ENCODE measurements at regions not wholly inside any gene's neighbourhood (a gene's known extent, or its start where the extent isn't known, plus 50 kb on each side); places are given as distances from the start of the nearest gene placed in this dataset.

- TF ChIP-seq, protein P1, sequence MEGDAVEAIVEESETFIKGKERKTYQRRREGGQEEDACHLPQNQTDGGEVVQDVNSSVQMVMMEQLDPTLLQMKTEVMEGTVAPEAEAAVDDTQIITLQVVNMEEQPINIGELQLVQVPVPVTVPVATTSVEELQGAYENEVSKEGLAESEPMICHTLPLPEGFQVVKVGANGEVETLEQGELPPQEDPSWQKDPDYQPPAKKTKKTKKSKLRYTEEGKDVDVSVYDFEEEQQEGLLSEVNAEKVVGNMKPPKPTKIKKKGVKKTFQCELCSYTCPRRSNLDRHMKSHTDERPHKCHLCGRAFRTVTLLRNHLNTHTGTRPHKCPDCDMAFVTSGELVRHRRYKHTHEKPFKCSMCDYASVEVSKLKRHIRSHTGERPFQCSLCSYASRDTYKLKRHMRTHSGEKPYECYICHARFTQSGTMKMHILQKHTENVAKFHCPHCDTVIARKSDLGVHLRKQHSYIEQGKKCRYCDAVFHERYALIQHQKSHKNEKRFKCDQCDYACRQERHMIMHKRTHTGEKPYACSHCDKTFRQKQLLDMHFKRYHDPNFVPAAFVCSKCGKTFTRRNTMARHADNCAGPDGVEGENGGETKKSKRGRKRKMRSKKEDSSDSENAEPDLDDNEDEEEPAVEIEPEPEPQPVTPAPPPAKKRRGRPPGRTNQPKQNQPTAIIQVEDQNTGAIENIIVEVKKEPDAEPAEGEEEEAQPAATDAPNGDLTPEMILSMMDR (IDR thresholded peaks at IDR 0.05; ENCODE audit: low read depth, low read length, missing control alignments), result no peak
- DNase-seq (ENCODE audit: low read depth), result no peak
- no peak overlapping the region for H3K4me3 ChIP-seq (ENCODE audit: low read depth, low read length)
Observed at GRCh38 chr11:111101881-111102280, 143.6 kb upstream of the POU2AF2 start.

- no peak overlapping the region for H3K4me3 ChIP-seq (ENCODE audit: low read depth, low read length)
- DNase-seq (ENCODE audit: low read depth), result no peak
- TF ChIP-seq, protein P1 (IDR thresholded peaks at IDR 0.05; ENCODE audit: low read depth, low read length, missing control alignments), result no peak
Observed at GRCh38 chr11:111099028-111099713, 146.4 kb upstream of the POU2AF2 start.

GRCh38 chr11:111098091-111098490 is 147.4 kb upstream of the POU2AF2 start:
- no peak overlapping the region for H3K4me3 ChIP-seq (ENCODE audit: low read depth, low read length)
- TF ChIP-seq, protein P1 (IDR thresholded peaks at IDR 0.05; ENCODE audit: low read depth, low read length, missing control alignments), result no peak
- DNase-seq (ENCODE audit: low read depth), result no peak

- no peak overlapping the region for H3K4me3 ChIP-seq (ENCODE audit: low read depth, low read length)
- no peak for DNase-seq (ENCODE audit: low read depth)
- TF ChIP-seq, protein P1 (IDR thresholded peaks at IDR 0.05; ENCODE audit: low read depth, low read length, missing control alignments), result no peak
Observed at GRCh38 chr11:111097191-111097590, 148.3 kb upstream of the POU2AF2 start.

DNA sequence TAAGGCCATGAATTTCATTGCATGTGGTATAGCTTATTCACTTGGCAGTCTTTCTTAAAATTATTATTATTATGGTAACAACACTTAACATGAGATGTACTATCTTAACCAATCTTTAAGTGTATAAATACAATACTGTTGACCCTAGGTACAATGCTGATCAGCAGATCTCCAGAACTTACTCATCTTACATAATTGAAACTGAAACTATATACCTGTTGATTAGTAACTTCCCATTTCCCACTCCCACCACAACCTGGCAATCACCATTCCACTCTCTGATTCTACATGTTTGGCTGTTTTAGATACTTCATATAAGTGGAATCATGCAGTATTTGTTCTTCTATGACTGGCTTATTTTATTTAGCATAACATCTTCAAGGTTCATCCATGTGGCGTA is 150.2 kb upstream of the POU2AF2 start:
- no peak overlapping the region for H3K4me3 ChIP-seq (ENCODE audit: low read depth, low read length)
- TF ChIP-seq, protein P1 (IDR thresholded peaks at IDR 0.05; ENCODE audit: low read depth, low read length, missing control alignments), result no peak
- no peak for DNase-seq (ENCODE audit: low read depth)

GRCh38 chr11:111093061-111093460 is 152.5 kb upstream of the POU2AF2 start:
- no peak overlapping the region for H3K4me3 ChIP-seq (ENCODE audit: low read depth, low read length)
- TF ChIP-seq, protein P1 (IDR thresholded peaks at IDR 0.05; ENCODE audit: low read depth, low read length, missing control alignments), result no peak
- DNase-seq (ENCODE audit: low read depth), result no peak

- DNase-seq (ENCODE audit: low read depth), result no peak
- no peak overlapping the region for H3K4me3 ChIP-seq (ENCODE audit: low read depth, low read length)
- TF ChIP-seq, protein P1 (IDR thresholded peaks at IDR 0.05; ENCODE audit: low read depth, low read length, missing control alignments), result no peak
Observed at GRCh38 chr11:111091321-111091938, 154.1 kb upstream of the POU2AF2 start.

Measured in GM12864 (cell line).